HG03159 (cell line): ENCODE measurements at regions not wholly inside any gene's neighbourhood (a gene's known extent, or its start where the extent isn't known, plus 50 kb on each side); places are given as distances from the start of the nearest gene placed in this dataset.
"Not testable (repeated sequence)": the region's sequence is repeated elsewhere in the genome, so short reads cannot be mapped to it uniquely, and the experiment has no call there.

Experiments used
- ATAC-seq: cut with Tn5 transposase; IDR thresholded peaks from one replicate; pipeline ENCODE4 v1.9.1; 2021; ENCODE audit warnings: mild to moderate bottlenecking, moderate library complexity; ENCODE audit not compliant: unreplicated experiment

GRCh38 chr14:97946641-97947040, 1149.5 kb downstream of the VRK1 start:
- ATAC-seq = no peak

DNA sequence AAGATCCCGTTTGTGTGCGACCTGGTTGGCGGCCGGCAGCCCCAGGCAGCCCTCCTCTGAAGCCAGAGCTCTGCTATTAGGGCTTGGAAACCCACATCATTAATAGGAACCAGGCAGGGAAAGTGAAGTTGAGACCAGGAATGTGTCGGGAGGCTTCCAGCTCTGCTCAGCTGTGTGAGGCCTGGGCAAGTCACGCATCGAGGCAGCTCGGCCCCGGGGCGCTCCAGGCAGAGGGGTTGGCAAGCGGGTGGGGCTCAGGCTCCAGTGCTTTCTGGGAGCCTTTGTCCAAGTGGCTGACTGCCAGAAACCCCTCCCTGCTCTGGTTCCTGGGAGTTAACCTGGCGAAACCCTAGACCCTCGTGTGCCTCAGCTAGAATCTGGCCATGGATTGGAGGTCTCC, 1151.7 kb downstream of the VRK1 start:
- no peak for ATAC-seq

DNA sequence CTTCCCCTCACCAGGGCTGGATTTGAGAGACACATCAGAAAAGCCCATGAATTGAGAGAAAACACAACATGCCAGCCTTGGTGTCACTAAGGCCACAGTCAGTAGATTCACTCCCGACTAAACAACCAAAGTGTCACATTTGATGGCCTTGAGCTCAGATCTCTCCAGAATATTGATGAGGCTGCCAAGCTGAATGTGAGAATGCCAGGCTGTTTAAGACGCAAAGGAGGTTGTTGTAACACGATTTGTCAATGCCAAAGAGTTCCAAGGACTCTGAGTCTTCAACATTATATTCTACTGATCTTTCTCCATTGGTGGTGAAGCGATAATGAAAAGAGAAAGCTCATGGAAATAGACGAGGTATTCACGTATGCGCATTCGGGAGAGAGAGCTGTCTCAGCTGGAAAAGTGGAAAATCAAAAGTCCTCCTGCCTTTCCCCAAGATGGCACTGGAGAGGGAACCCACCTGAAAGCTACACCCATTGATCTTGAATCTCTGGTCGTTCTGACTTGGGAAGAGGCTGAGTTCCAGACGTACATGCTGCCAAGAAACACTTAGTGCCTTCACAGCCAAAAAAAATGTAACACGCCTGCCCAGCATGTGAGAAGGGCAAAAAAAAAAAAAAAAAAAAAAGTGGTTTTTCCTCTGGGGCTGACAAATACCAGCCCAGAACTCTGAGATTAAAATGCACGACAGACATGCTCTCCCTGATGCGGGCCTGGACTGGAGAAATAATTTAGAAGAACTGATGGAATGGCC, 1159.6 kb downstream of the VRK1 start:
- no peak for ATAC-seq

DNA sequence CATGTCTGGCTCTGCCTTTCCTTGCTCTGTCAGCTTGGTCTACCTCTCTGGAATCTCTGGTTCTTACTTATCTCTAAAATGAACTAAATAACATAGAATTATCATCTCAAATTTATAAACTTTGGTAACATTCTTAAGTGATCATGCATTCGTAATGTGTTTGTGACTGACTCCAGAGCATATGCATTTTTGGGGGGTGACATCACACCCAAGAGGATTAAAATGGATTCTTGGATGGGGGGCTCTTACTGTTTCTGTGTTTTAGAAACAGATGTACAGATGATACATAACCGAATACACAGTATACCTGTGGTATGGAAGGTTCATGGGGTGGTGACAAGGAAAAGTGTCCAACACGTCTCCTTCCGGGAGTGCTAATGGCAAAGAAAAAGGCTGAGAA, 1162.1 kb downstream of the VRK1 start:
- no peak for ATAC-seq

- no peak for ATAC-seq
These were observed 1163.3 kb downstream of the VRK1 start for GRCh38 chr14:97960436-97960835.

GRCh38 chr14:97970222-97970621, 1173.0 kb downstream of the VRK1 start:
- ATAC-seq = no peak

DNA sequence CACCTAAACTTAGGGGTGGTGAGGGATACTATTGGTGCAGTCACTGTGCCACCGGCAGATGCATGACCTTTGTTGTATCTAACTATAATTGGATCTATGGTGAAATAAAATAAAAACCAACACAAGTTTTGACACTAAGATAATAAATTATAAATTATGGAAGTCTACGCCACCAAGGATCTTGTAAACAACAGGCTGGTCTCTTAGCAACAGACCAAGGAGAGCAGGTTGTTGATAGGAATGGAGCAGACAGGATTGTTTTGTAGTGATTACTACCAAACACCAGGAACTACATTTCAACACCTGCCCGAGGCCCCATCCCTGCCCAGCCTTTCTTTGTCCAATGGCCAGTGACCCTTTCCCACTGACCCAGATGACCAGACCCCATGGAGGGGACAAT, 1178.0 kb downstream of the VRK1 start:
- ATAC-seq = no peak

GRCh38 chr14:97975962-97976361, 1178.8 kb downstream of the VRK1 start:
- no peak for ATAC-seq

DNA sequence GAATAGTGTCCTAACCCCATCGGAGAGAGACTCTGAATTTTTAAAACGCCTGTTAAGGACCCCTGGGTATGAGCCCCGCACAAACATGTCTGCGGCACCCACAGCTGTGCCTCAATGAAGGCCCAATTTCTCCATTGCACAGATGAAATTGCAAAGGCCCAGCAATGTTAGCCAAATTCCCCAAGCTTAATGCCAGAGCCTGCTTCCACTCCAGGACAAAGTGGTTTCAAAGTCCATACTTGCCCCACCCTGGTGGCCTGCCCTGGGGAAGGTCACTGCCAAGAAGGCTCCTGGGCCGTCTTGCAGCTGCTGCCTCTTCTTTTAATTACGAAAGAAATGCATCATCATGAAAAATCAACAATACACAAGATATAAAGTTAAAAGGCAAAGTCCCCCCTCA, 1179.7 kb downstream of the VRK1 start:
- no peak for ATAC-seq

- no peak for ATAC-seq
These were observed 1180.6 kb downstream of the VRK1 start for GRCh38 chr14:97977651-97978261.

- ATAC-seq = no peak
These were observed 1181.2 kb downstream of the VRK1 start for GRCh38 chr14:97978341-97978740.

DNA sequence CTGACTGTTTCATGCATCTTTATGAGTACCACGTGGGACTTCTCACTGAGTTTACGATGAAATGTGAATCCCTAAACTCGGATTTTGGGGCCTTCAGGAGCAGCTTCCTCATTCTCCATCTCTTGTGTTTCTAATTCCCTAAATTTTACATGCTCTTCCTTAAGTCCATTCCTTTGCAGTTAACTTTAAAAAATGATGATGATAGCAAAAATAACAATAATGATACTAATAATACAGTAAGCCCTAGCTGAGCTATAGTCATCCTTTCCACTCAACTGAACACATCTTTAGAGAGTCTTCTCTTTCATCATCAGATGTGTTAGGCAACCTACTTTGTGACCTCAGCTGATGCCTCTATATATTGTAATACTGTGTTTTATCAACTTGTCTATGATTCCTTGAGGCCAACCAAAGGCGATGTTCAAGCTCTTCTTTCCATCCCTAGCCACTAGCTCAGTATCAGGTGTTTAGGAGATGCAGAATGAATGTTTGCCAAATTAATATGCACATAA, 1196.4 kb downstream of the VRK1 start:
- no peak for ATAC-seq

DNA sequence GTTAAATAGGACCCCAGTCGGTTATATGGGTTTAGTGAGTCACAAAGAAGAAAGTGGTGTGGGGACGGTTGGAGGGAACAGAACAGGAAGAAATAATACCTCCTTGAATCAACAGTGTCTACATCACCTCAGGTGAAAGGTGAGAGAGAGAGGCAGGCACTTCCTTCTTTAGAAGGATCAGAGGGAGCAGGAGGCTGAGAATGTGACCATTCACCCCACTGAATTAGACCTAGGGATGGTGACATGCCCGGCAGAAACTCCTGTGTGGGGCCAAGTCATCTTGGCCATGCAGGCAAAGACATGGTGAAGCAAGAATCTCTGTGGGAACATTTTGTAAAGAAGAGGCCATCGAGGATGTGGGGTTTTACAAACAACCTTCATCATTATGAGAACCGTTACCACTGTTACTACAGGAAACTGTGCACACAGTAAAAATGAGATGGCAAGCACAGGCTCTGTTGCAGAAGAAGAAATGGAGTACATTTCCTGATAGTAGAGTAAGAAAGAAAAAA, 1196.9 kb downstream of the VRK1 start:
- no peak for ATAC-seq

- ATAC-seq = no peak
These were observed 1197.9 kb downstream of the VRK1 start for GRCh38 chr14:97995038-97995437.

DNA sequence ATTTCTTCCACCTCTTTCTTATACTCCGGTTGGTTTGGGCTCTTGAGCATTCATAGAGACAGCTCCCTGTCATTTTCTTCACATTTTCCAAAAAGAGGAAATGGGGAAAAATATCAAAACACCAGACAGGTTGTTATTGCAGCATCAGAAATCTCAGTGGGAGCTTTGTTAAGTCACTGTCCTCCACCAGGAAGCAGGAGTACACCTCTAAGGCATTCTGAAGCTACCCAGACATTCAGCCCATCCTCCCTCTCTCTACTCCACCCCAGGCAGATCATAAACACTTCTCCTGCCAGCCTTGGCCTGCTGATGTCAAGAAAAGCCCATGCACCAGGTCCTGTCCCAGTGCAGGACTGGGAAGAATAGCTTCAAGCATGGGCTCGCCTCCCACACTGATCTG, 1198.3 kb downstream of the VRK1 start:
- ATAC-seq = no peak

- ATAC-seq = no peak
These were observed 1208.8 kb downstream of the VRK1 start for GRCh38 chr14:98006008-98006407.

- no peak for ATAC-seq
These were observed 1211.4 kb downstream of the VRK1 start for GRCh38 chr14:98008381-98009113.

DNA sequence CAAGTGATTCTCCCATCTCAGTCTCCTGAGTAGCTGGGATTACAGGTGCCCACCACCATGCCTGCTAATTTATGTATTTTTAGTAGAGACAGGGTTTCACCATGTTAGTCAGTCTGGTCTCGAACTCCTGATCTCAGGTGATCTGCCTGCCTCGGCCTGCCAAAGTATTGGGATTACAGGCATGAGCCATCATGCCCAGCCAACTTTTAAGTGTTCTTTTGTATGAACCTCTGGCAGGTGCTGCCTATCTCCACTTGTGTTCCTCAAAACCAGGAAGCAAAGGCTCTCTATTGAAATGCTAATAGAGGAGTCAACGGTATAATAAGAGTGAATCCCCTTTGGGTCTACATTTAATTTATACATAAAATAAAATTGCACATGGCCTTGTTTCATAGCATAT, 1212.0 kb downstream of the VRK1 start:
- ATAC-seq = not testable (repeated sequence)

GRCh38 chr14:98010784-98011183, 1213.6 kb downstream of the VRK1 start:
- ATAC-seq = no peak

- ATAC-seq = no peak
These were observed 1217.9 kb downstream of the VRK1 start for GRCh38 chr14:98014851-98015615.

DNA sequence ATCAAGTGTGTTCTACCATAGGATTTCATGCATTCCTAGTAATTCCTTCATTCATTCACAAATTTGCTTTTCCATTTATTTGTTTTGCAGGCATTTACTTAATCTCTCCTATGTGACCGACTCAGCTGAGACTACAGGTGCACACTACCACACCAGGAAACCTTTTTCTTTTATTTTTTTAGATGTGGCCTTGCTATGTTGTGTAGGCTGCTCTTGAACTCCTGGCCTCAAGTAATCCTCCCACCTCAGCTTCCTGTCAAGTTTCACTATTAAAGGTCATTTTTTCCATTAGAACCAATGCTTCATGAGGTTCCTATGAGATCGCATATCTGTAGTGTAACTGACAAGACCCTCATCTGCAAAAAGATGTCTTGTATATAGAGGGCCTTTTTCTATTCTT, 1218.7 kb downstream of the VRK1 start:
- ATAC-seq = no peak
